ENCODE measurements at regions not wholly inside any gene's neighbourhood (a gene's known extent, or its start where the extent isn't known, plus 50 kb on each side); places are given as distances from the start of the nearest gene placed in this dataset.

DNA sequence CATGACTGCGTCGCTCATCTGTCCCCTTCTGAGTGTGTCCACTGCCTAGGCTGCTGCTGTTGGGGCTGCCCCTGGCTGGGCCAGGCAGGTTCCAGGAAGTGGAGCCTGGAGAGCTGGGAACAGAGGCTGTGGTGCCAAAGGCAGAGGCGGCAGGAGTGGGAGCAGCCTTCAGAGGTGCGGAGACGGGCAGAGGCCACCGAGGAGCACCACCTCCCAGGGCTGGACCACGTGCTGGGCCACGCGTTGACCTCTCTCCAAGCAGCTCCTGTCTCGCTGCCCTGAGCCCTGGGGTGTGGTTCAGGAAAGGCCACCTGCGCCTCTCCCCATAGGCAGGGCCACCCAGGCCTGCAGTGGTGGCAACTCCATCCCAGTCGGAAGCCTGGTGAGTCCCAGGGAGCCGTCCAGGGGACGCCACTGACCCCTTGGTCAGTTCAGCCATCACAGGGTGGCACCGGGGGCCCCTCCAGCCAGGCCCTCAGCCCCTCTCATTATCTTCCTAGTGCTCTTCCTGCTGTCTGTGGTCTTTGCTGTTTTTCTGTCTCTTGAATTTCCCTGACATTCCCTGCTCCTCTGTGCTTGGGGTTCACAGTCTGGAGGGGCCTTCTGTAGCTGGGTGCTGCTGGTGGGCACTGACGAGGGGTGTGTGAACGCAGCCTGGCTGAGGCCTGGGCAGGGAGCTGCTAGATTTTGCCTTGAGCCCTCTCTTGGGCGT lies 122.8 kb upstream of the HS6ST1 start:
- H3K4me3 Mint-ChIP-seq, result no peak overlapping the region
- peaks cover 1% of the 10 kb centered on the region for H3K4me1 Mint-ChIP-seq (ENCODE audit: low read depth)
- no peaks in the 10 kb centered on the region for H3K9me3 Mint-ChIP-seq (ENCODE audit: low read depth)
- peaks cover 1% of the 10 kb centered on the region for H3K27me3 Mint-ChIP-seq
- no peak overlapping the region for H3K27ac Mint-ChIP-seq
- no peaks in the 10 kb centered on the region for H3K36me3 Mint-ChIP-seq

DNA sequence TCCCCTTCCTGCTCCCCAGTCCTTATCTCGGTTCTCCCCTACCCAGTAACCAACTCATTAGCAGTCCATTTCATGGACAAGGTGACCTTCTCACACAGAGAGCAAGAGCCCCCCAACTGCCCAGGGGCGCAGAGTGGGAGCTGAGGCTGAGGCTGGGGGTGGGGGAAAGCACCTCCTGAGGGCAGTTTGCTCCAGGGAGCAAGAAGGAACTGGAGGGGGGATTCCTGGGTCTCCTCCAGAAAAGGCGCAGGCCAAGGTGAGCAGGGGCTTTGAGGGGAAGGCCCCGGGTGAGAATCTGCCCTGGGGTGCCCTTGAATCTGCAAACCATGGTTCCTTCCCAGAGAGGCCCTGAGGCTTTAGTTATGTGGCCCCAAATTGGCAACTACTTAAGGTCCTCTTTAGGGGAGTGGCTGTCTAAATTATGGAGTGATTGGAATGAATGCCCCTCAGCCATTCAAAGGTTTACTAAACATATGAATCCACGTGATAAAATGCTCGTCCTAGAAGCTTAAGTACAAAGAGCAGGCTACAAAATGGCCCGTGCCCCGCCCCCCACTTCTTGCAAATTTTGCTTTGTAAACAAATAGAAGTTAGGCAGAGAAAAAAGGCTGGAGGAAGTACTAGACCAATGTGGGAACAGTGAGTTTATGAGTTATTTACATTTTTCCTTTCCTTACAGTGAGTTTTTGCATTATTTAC lies 123.5 kb upstream of the HS6ST1 start:
- H3K27me3 Mint-ChIP-seq, result no peaks in the 10 kb centered on the region
- no peaks in the 10 kb centered on the region for H3K36me3 Mint-ChIP-seq
- H3K27ac Mint-ChIP-seq, result no peak overlapping the region
- H3K9me3 Mint-ChIP-seq (ENCODE audit: low read depth), result no peaks in the 10 kb centered on the region
- no peak overlapping the region for H3K4me3 Mint-ChIP-seq
- H3K4me1 Mint-ChIP-seq (ENCODE audit: low read depth), result no peaks in the 10 kb centered on the region

GRCh38 chr2:128442891-128443302 lies 124.2 kb upstream of the HS6ST1 start:
- Mint-ChIP-seq H3K4me1 (ENCODE audit: low read depth) (no peaks in the 10 kb centered on the region), H3K4me3 (no peak overlapping the region), H3K27me3 (no peaks in the 10 kb centered on the region), H3K36me3 (no peaks in the 10 kb centered on the region), H3K9me3 (ENCODE audit: low read depth) (no peaks in the 10 kb centered on the region), H3K27ac (no peak overlapping the region)

DNA sequence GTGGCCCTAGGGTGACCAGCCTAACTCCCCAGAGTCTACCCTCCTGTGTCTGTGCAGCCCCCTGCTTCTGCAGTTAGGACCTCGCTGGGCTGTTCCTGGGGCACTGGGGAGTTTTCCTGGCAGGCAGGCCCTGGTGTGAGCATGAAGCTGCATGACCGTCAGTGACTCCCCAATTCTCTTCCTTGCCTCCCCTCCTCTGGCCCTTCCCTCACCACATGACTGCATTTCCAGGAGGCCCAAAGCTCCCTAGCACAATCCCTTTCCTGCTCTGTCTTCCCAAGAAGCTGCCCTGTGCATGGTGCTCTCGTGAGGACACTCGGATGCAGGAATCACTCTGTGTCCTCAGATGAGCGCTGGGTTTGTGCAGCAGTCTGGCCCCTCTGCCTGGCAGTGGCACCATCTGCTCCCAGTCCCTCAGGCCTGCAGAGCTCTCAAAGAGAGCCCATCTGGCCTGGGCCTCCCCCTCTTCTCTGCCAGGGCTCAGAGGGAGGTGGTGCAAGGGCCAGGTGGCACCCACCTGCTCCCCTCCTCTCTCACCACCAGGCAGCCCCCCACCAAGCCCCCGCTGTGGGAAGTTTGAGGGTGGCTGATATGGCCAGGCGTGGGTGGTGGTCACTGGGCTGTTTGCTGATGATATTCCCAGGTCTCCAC lies 125.6 kb upstream of the HS6ST1 start:
- Mint-ChIP-seq H3K9me3 (ENCODE audit: low read depth) (no peaks in the 10 kb centered on the region), H3K27ac (no peak overlapping the region), H3K4me1 (ENCODE audit: low read depth) (no peaks in the 10 kb centered on the region), H3K27me3 (no peaks in the 10 kb centered on the region), H3K4me3 (no peak overlapping the region), H3K36me3 (no peaks in the 10 kb centered on the region)

DNA sequence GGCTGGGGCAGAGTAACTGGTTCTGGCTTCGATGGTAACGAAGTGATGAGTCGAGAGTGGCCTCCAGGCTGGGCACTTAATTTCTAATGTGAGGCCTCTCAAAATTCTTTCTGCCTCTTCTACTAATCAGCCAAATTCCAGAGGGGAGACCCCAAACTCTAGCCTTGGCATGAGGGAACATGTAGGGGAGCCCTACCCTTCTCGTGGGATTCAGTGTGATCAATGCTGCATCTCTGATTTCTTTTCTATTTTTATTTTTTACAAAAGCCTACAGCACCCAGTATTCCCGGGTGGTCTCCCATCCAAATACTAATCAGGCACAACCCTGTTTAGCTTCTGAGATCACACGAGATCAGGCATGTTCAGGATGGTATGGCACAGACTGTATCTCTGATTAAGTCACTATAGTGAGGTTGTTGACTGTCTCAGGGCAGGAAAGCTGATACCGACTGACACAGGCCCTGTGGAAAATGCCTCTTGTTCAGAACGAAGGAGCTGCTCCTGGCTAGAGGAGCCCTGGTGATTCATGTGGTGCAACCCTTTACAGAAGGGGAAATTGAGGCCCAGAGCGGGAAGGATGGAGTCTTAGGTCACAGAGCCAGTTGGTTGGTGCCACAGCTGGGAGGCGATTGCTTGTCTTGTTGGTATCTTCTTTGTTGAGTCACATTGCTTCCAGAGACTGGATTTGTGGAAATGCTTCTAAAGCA lies 126.3 kb upstream of the HS6ST1 start:
- Mint-ChIP-seq H3K27ac (no peak overlapping the region), H3K4me3 (no peak overlapping the region), H3K36me3 (no peaks in the 10 kb centered on the region), H3K4me1 (ENCODE audit: low read depth) (no peaks in the 10 kb centered on the region), H3K9me3 (ENCODE audit: low read depth) (no peaks in the 10 kb centered on the region), H3K27me3 (no peaks in the 10 kb centered on the region)

- Mint-ChIP-seq H3K36me3 (no peaks in the 10 kb centered on the region), H3K27me3 (no peaks in the 10 kb centered on the region), H3K4me1 (ENCODE audit: low read depth) (no peaks in the 10 kb centered on the region), H3K27ac (no peak overlapping the region), H3K9me3 (ENCODE audit: low read depth) (no peaks in the 10 kb centered on the region), H3K4me3 (no peak overlapping the region)
These were observed 126.8 kb upstream of the HS6ST1 start for GRCh38 chr2:128445523-128445900.

- no peaks in the 10 kb centered on the region for H3K4me1 Mint-ChIP-seq (ENCODE audit: low read depth)
- no peak overlapping the region for H3K27ac Mint-ChIP-seq
- no peaks in the 10 kb centered on the region for H3K9me3 Mint-ChIP-seq (ENCODE audit: low read depth)
- H3K4me3 Mint-ChIP-seq, result no peak overlapping the region
- no peaks in the 10 kb centered on the region for H3K27me3 Mint-ChIP-seq
- H3K36me3 Mint-ChIP-seq, result no peaks in the 10 kb centered on the region
These were observed 127.6 kb upstream of the HS6ST1 start for GRCh38 chr2:128446049-128446873.

DNA sequence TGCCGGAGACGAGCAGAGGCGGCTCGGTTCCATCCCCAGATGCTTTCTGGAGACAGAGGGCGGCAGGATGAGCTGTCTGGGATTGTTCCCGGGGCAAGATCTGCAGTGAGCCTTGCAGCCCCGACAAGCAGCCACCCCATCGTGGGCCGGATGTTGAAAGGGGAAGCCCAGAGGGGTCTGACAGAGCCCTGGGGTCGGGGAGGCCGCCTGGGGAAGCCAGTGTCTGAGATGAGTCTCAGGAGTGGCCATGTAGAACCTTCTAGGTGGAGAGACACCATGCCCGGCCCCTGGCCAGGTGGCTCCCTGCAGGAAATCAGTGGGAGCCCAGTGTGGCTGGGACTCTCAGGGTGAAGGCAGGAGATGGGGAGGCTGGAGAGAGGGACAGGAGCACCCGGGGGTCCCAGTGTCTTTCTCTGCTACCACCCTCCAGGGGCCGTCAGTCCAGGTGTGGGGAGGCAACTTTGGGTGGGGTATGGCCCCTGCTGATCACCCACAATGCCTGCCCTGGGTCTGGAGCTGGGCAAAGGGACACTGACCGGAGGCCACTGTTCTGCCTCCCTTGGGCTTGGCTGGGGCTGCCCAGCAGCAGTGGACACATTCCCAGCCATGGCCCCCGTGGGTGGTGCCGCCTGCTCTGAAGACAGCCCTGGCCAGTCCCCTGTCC lies 128.3 kb upstream of the HS6ST1 start:
- H3K27ac Mint-ChIP-seq, result no peak overlapping the region
- H3K4me3 Mint-ChIP-seq, result no peak overlapping the region
- H3K27me3 Mint-ChIP-seq, result no peaks in the 10 kb centered on the region
- no peaks in the 10 kb centered on the region for H3K4me1 Mint-ChIP-seq (ENCODE audit: low read depth)
- H3K36me3 Mint-ChIP-seq, result no peaks in the 10 kb centered on the region
- H3K9me3 Mint-ChIP-seq (ENCODE audit: low read depth), result no peaks in the 10 kb centered on the region

DNA sequence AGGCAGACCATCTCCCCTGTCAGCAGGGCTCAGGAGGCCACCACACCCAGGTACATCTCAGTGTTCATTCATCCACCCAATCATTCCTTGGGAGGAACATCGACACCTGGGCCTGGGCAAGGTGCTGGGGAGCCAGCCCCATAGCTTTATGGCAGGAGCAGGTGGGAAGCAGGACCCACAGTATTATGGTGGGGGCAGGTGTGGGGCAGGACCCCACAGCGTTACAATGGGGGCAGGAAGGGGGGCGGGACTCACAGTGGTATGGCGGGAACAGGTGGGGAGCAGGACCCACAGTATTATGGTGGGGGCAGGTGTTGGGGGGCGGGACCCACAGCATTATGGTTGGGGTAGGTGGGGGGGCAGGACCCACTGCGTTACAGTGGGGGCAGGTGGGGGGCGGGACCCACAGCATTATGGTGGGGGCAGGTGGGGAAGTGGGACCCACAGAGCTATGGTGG lies 128.9 kb upstream of the HS6ST1 start:
- Mint-ChIP-seq H3K27ac (no peak overlapping the region), H3K36me3 (no peaks in the 10 kb centered on the region), H3K4me3 (no peak overlapping the region), H3K4me1 (ENCODE audit: low read depth) (no peaks in the 10 kb centered on the region), H3K27me3 (peaks cover 3% of the 10 kb centered on the region), H3K9me3 (ENCODE audit: low read depth) (no peaks in the 10 kb centered on the region)

- Mint-ChIP-seq H3K4me3 (no peak overlapping the region), H3K27me3 (peaks cover 6% of the 10 kb centered on the region), H3K36me3 (no peaks in the 10 kb centered on the region), H3K9me3 (ENCODE audit: low read depth) (no peaks in the 10 kb centered on the region), H3K4me1 (ENCODE audit: low read depth) (no peaks in the 10 kb centered on the region), H3K27ac (no peak overlapping the region)
These were observed 129.9 kb upstream of the HS6ST1 start for GRCh38 chr2:128448331-128449225.

DNA sequence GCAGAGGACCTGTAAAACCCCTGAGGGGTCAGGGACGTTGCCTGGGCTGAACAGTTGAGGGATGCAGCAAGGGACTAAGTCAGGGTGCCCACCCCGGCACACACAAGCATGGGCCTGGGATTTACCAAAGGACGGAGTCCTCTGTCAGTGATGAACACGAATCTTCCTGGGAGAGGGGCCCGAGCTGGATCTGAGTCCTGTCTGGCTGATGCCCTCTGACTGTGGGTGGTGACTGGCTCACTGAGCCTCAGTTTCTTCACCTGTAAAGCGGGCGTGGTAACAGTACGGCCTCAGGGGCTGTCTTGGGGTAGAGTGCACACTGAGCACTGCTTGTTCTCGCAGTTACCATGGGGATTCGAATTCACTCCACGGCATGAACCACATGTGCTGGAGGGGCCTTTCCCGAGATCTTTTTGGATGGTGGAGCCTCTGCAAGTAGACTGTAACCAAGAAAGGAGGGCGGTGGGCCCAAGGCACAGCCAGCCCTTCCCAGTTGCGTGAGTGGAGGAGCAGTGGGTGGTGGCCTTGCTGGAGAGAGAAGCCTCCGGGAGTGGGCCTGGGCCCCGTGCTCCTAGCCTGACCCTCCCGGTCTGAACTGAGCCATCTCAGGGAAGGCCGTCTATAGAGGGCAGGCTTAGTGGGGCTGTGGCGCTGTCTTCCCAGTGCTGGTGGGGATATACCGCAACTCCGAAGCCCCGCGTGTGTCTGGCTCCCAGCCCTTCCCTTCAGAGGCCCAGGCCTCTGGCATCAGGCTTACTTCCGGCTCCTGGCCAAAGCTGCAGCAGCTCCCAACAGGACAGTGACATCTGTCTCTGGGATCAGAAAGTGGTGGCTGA lies 130.8 kb upstream of the HS6ST1 start:
- Mint-ChIP-seq H3K27me3 (peaks cover 6% of the 10 kb centered on the region), H3K4me3 (no peak overlapping the region), H3K36me3 (no peaks in the 10 kb centered on the region), H3K4me1 (ENCODE audit: low read depth) (no peaks in the 10 kb centered on the region), H3K9me3 (ENCODE audit: low read depth) (no peaks in the 10 kb centered on the region), H3K27ac (no peak overlapping the region)

GRCh38 chr2:128450211-128451024 lies 131.8 kb upstream of the HS6ST1 start:
- H3K4me3 Mint-ChIP-seq, result no peak overlapping the region
- H3K4me1 Mint-ChIP-seq (ENCODE audit: low read depth), result no peaks in the 10 kb centered on the region
- H3K27me3 Mint-ChIP-seq, result peaks cover 7% of the 10 kb centered on the region
- H3K36me3 Mint-ChIP-seq, result no peaks in the 10 kb centered on the region
- H3K27ac Mint-ChIP-seq, result no peak overlapping the region
- H3K9me3 Mint-ChIP-seq (ENCODE audit: low read depth), result no peaks in the 10 kb centered on the region
